Uterus (tissue), 2 donors: ENCODE measurements at regions not wholly inside any gene's neighbourhood (a gene's known extent, or its start where the extent isn't known, plus 50 kb on each side); places are given as distances from the start of the nearest gene placed in this dataset.

Experiments
- POLR2A ChIP-seq, 2 donors: fragments of 450-650 bp; IDR thresholded peaks; one replicate each; pipeline ENCODE4 v1.6.1; 2016; ENCODE audit warnings: antibody characterized with exemption in 2 of 2, mild to moderate bottlenecking in 1 of 2, moderate library complexity in 1 of 2
- TF ChIP-seq, protein P1 (sequence below), 4 experiments: fragments of 200-600 bp in 2 of 4; fragments of 450-650 bp in 2 of 4; sonication (generic) in 2 of 4; IDR thresholded peaks; one replicate each; pipeline ENCODE4 v1.5.1; 2016 to 2019; ENCODE audit warnings: antibody characterized with exemption in 4 of 4, mild to moderate bottlenecking in 2 of 4, moderate library complexity in 1 of 4

- TF ChIP-seq, protein P1, sequence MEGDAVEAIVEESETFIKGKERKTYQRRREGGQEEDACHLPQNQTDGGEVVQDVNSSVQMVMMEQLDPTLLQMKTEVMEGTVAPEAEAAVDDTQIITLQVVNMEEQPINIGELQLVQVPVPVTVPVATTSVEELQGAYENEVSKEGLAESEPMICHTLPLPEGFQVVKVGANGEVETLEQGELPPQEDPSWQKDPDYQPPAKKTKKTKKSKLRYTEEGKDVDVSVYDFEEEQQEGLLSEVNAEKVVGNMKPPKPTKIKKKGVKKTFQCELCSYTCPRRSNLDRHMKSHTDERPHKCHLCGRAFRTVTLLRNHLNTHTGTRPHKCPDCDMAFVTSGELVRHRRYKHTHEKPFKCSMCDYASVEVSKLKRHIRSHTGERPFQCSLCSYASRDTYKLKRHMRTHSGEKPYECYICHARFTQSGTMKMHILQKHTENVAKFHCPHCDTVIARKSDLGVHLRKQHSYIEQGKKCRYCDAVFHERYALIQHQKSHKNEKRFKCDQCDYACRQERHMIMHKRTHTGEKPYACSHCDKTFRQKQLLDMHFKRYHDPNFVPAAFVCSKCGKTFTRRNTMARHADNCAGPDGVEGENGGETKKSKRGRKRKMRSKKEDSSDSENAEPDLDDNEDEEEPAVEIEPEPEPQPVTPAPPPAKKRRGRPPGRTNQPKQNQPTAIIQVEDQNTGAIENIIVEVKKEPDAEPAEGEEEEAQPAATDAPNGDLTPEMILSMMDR (IDR thresholded peaks at IDR 0.05): no peak
- no peak for TF ChIP-seq POLR2A (IDR thresholded peaks at IDR 0.05)
Measured at GRCh38 chr5:160904591-160904990, 52.6 kb upstream of the ATP10B start.
